ENCODE measurements at regions not wholly inside any gene's neighbourhood (a gene's known extent, or its start where the extent isn't known, plus 50 kb on each side); places are given as distances from the start of the nearest gene placed in this dataset.

GRCh38 chr3:151630938-151631441, 102.7 kb upstream of the AADACL2 start (continued):
- TF ChIP-seq UBTF (IDR thresholded peaks at IDR 0.05; ENCODE audit: borderline replicate concordance in 1 of 2, low read depth in 2 of 2, low read length in 2 of 2) (no peak), CHD2 (IDR thresholded peaks at IDR 0.05; ENCODE audit: low read depth, low read length) (no peak), ZNF197 (CRISPR knock-in tag; IDR thresholded peaks at IDR 0.05; ENCODE audit: low read depth) (no peak), ZNF121 (CRISPR knock-in tag; conservative IDR thresholded peaks at IDR 0.05) (no peak), MTA1 (IDR thresholded peaks at IDR 0.05; ENCODE audit: borderline replicate concordance) (no peak), CC2D1A (IDR thresholded peaks at IDR 0.05) (peak; percentile 29; the same call in 1 of the 2 replicates), YY1 (IDR thresholded peaks at IDR 0.05; ENCODE audit: borderline replicate concordance in 1 of 3, control insufficient read depth in 1 of 3, extremely low read depth in 1 of 3, insufficient read depth in 3 of 3, insufficient read length in 1 of 3, insufficient replicate concordance in 2 of 3, low read depth in 1 of 3, low read length in 2 of 3) (no peak), HNRNPK (IDR thresholded peaks at IDR 0.05; ENCODE audit: low read depth, low read length, poor library complexity, severe bottlenecking) (no peak), E2F8 (IDR thresholded peaks at IDR 0.05; ENCODE audit: low read depth, partially characterized antibody) (no peak), ARNT (IDR thresholded peaks at IDR 0.05) (0 out of 4 replicates have a peak, but pooled peaks of 1 of the 2 experiments have one; percentile 28), LEF1 (IDR thresholded peaks at IDR 0.05) (peak; percentile 48; the same call in 1 of the 2 replicates), MTF1 (CRISPR knock-in tag; IDR thresholded peaks at IDR 0.05; ENCODE audit: borderline replicate concordance) (no peak)
- TF ChIP-seq, protein P1, sequence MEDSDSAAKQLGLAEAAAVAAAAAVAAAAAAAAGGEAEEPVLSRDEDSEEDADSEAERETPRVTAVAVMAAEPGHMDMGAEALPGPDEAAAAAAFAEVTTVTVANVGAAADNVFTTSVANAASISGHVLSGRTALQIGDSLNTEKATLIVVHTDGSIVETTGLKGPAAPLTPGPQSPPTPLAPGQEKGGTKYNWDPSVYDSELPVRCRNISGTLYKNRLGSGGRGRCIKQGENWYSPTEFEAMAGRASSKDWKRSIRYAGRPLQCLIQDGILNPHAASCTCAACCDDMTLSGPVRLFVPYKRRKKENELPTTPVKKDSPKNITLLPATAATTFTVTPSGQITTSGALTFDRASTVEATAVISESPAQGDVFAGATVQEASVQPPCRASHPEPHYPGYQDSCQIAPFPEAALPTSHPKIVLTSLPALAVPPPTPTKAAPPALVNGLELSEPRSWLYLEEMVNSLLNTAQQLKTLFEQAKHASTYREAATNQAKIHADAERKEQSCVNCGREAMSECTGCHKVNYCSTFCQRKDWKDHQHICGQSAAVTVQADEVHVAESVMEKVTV (CRISPR knock-in tag; IDR thresholded peaks at IDR 0.05), result no peak
- TF ChIP-seq, protein P2, sequence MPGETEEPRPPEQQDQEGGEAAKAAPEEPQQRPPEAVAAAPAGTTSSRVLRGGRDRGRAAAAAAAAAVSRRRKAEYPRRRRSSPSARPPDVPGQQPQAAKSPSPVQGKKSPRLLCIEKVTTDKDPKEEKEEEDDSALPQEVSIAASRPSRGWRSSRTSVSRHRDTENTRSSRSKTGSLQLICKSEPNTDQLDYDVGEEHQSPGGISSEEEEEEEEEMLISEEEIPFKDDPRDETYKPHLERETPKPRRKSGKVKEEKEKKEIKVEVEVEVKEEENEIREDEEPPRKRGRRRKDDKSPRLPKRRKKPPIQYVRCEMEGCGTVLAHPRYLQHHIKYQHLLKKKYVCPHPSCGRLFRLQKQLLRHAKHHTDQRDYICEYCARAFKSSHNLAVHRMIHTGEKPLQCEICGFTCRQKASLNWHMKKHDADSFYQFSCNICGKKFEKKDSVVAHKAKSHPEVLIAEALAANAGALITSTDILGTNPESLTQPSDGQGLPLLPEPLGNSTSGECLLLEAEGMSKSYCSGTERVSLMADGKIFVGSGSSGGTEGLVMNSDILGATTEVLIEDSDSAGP (CRISPR knock-in tag; IDR thresholded peaks at IDR 0.05), result no peak
- TF ChIP-seq, protein P3, sequence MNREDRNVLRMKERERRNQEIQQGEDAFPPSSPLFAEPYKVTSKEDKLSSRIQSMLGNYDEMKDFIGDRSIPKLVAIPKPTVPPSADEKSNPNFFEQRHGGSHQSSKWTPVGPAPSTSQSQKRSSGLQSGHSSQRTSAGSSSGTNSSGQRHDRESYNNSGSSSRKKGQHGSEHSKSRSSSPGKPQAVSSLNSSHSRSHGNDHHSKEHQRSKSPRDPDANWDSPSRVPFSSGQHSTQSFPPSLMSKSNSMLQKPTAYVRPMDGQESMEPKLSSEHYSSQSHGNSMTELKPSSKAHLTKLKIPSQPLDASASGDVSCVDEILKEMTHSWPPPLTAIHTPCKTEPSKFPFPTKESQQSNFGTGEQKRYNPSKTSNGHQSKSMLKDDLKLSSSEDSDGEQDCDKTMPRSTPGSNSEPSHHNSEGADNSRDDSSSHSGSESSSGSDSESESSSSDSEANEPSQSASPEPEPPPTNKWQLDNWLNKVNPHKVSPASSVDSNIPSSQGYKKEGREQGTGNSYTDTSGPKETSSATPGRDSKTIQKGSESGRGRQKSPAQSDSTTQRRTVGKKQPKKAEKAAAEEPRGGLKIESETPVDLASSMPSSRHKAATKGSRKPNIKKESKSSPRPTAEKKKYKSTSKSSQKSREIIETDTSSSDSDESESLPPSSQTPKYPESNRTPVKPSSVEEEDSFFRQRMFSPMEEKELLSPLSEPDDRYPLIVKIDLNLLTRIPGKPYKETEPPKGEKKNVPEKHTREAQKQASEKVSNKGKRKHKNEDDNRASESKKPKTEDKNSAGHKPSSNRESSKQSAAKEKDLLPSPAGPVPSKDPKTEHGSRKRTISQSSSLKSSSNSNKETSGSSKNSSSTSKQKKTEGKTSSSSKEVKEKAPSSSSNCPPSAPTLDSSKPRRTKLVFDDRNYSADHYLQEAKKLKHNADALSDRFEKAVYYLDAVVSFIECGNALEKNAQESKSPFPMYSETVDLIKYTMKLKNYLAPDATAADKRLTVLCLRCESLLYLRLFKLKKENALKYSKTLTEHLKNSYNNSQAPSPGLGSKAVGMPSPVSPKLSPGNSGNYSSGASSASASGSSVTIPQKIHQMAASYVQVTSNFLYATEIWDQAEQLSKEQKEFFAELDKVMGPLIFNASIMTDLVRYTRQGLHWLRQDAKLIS (CRISPR knock-in tag; IDR thresholded peaks at IDR 0.05), result no peak
